Naive B cell (primary cell): ENCODE measurements at regions not wholly inside any gene's neighbourhood (a gene's known extent, or its start where the extent isn't known, plus 50 kb on each side); places are given as distances from the start of the nearest gene placed in this dataset.

ENCODE experiments used
- ATAC-seq, 2 donors: fragments of 150-1000 bp; cut with Tn5 transposase; 2 replicates each; pipeline ENCODE4 v1.10.0; 2021; ENCODE audit warnings: low read depth in 2 of 2, mild to moderate bottlenecking in 2 of 2, moderate library complexity in 2 of 2
- DNase-seq: peaks from one replicate; pipeline ENCODE4 v3.0.0; 2022
- H3K27ac Mint-ChIP-seq, 6 donors: one replicate each; pipeline ENCODE4 v1.8.0; 2020 to 2022; ENCODE audit warnings: mild to moderate bottlenecking in 6 of 6, mixed read lengths in 6 of 6, moderate library complexity in 5 of 6, inconsistent platforms in 2 of 6
- H3K27me3 Mint-ChIP-seq, 3 donors: one replicate each; pipeline ENCODE4 v1.8.0; 2021 to 2022; ENCODE audit warnings: mixed read lengths in 3 of 3, mild to moderate bottlenecking in 1 of 3
- H3K36me3 Mint-ChIP-seq, 2 donors: one replicate each; pipeline ENCODE4 v1.8.0; 2020 to 2022; ENCODE audit warnings: mixed read lengths in 2 of 2, inconsistent platforms in 1 of 2, mild to moderate bottlenecking in 1 of 2
- H3K4me1 Mint-ChIP-seq, 3 donors: one replicate each; pipeline ENCODE4 v1.8.0; 2020 to 2022; ENCODE audit warnings: mixed read lengths in 3 of 3, inconsistent platforms in 1 of 3, mild to moderate bottlenecking in 1 of 3, moderate library complexity in 1 of 3
- H3K4me3 Mint-ChIP-seq, 8 donors: one replicate each; pipeline ENCODE4 v1.8.0; 2020 to 2022; ENCODE audit warnings: mild to moderate bottlenecking in 8 of 8, mixed read lengths in 8 of 8, moderate library complexity in 8 of 8, inconsistent platforms in 2 of 8
- H3K9me3 Mint-ChIP-seq, 7 donors: one replicate each; pipeline ENCODE4 v1.8.0; 2020 to 2022; ENCODE audit warnings: mixed read lengths in 7 of 7, mild to moderate bottlenecking in 5 of 7, inconsistent platforms in 2 of 7, moderate library complexity in 1 of 7

DNA sequence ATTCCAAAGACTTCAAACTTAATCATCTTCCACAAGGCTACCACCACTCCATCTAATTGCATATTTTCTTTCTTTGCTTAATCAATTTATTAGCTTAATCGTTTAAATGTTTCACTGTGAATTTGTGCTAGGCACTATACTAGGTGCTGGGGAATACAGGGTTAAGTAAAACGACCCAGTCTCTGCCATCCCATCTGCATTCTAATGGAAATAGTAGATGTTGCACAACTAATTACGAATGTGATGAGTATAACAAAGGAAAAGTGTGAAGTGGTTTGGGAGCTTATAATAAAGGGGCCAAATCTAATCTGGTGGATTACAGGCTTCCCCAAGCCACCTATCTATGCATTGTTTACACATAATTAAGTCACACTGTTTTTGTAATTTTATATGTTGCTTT lies 147.1 kb downstream of the FAM181B start:
- Mint-ChIP-seq H3K27ac (no peak overlapping the region), H3K9me3 (peaks cover 2 to 14% (median 6%) of the 10 kb centered on the region in 7 donors), H3K27me3 (no peaks in the 10 kb centered on the region), H3K4me1 (no peaks in the 10 kb centered on the region), H3K4me3 (no peak overlapping the region), H3K36me3 (no peaks in the 10 kb centered on the region)
- DNase-seq = no peak
- ATAC-seq = no peak

DNA sequence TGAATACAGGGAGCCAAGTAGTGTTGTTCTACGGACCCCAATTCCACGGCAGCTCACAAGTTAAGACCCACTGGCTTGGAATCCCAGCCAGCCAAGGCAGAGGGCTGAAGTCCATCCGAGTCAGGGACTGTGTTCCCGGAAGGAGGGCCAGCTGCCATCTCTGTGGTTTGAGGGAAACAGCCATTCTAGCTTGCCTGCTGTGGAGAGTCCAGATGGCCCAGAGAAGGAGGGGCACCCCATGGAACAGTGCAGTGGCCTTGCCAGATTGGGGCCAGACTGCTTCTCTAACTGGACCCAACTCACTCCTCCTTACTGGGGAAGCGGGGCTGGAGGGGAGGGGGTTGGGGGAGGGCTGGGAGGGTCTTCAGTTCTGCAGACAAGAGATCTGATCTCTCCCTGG lies 156.4 kb downstream of the FAM181B start:
- ATAC-seq (no peak), DNase-seq (no peak)
- peaks cover 0 to 5% (median 0%) of the 10 kb centered on the region in 7 donors for H3K9me3 Mint-ChIP-seq
- no peak overlapping the region for H3K27ac Mint-ChIP-seq
- no peaks in the 10 kb centered on the region for H3K36me3 Mint-ChIP-seq
- no peak overlapping the region for H3K4me3 Mint-ChIP-seq
- peaks cover 12 to 23% (median 13%) of the 10 kb centered on the region in 3 donors for H3K27me3 Mint-ChIP-seq
- no peaks in the 10 kb centered on the region for H3K4me1 Mint-ChIP-seq

DNA sequence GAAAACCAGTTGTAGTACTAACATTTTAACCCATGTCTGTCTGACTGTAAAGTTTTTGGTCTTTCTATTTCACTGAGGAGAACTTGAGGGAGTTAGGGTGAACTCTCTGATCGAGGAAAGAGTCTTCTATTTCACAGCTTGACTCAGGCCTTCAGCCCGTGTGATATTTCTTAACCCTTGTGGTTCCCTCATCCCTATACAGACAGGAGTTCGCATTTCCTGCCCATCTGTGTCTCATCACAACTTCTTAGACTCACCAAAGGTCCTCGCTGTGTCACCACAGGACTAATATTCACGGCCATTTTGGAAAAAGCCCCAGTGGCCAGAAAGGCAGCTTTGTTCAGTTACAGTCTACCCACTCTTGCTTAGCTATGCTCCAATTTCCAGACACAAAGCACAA lies 172.8 kb downstream of the FAM181B start:
- no peak for ATAC-seq

DNA sequence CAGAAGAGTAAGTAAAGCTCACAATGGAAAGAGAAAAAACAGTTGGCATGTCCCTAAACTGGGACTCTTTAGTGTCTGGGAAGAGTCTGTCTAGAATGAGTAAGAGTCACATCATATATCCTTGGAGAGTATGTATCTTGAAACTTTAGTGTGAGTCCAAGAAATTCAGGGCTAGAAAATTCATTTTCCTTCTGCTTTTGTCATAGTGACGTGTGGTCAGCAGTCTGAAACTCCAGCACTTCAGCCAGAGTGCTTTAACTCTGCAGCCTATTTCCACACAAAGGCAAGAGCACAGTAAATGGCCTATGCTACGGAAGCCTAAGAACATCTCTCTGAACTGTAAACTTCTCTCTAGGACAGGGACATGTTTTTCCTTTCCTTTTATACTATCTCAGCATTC lies 174.1 kb downstream of the FAM181B start:
- peaks cover 0 to 4% (median 0%) of the 10 kb centered on the region in 7 donors for H3K9me3 Mint-ChIP-seq
- peaks cover 0 to 5% of the 10 kb centered on the region in 2 donors for H3K36me3 Mint-ChIP-seq
- no peak for DNase-seq
- H3K4me3 Mint-ChIP-seq = peak overlapping the region in 4 of 8 donors; percentile 17 to 75 (median 33)
- H3K27me3 Mint-ChIP-seq = no peaks in the 10 kb centered on the region
- peaks cover 38 to 54% (median 41%) of the 10 kb centered on the region in 3 donors for H3K4me1 Mint-ChIP-seq
- ATAC-seq = no peak
- peak overlapping the region in 1 of 6 donors; percentile 52 for H3K27ac Mint-ChIP-seq

More for the DNA sequence above, 172.8 kb downstream of the FAM181B start:
- H3K9me3 Mint-ChIP-seq = peaks cover 0 to 4% (median 0%) of the 10 kb centered on the region in 7 donors
- H3K27me3 Mint-ChIP-seq = peaks cover 0 to 1% (median 0%) of the 10 kb centered on the region in 3 donors
- peaks cover 0 to 5% of the 10 kb centered on the region in 2 donors for H3K36me3 Mint-ChIP-seq
- H3K4me3 Mint-ChIP-seq = no peak overlapping the region
- DNase-seq = no peak
- H3K4me1 Mint-ChIP-seq = peaks cover 40 to 52% (median 41%) of the 10 kb centered on the region in 3 donors
- no peak overlapping the region for H3K27ac Mint-ChIP-seq

- no peaks in the 10 kb centered on the region for H3K27me3 Mint-ChIP-seq
- H3K4me3 Mint-ChIP-seq = peak overlapping the region in 7 of 8 donors; percentile 13 to 68 (median 54)
- ATAC-seq (peak; percentile 98 to 99), DNase-seq (peak; percentile 72)
- peaks cover 0 to 4% (median 0%) of the 10 kb centered on the region in 7 donors for H3K9me3 Mint-ChIP-seq
- H3K36me3 Mint-ChIP-seq = peaks cover 0 to 5% of the 10 kb centered on the region in 2 donors
- H3K27ac Mint-ChIP-seq = peak overlapping the region in 4 of 6 donors; percentile 1 to 47 (median 34)
- peaks cover 38 to 54% (median 41%) of the 10 kb centered on the region in 3 donors for H3K4me1 Mint-ChIP-seq
Observed at GRCh38 chr11:82557274-82557673, 176.4 kb downstream of the FAM181B start.

- no peak for DNase-seq
- H3K27me3 Mint-ChIP-seq = no peaks in the 10 kb centered on the region
- H3K4me1 Mint-ChIP-seq = peaks cover 38 to 53% (median 41%) of the 10 kb centered on the region in 3 donors
- H3K4me3 Mint-ChIP-seq = peak overlapping the region in 3 of 8 donors; percentile 11 to 22 (median 16)
- H3K9me3 Mint-ChIP-seq = peaks cover 0 to 4% (median 0%) of the 10 kb centered on the region in 7 donors
- peaks cover 0 to 2% of the 10 kb centered on the region in 2 donors for H3K36me3 Mint-ChIP-seq
- peak overlapping the region in 2 of 6 donors; percentile 7 to 80 for H3K27ac Mint-ChIP-seq
- ATAC-seq = no peak
Observed at GRCh38 chr11:82556210-82556609, 177.5 kb downstream of the FAM181B start.

- DNase-seq = no peak
- Mint-ChIP-seq H3K4me3 (peak overlapping the region in 1 of 8 donors; percentile 3), H3K4me1 (peaks cover 7 to 18% (median 9%) of the 10 kb centered on the region in 3 donors), H3K9me3 (peaks cover 3 to 17% (median 6%) of the 10 kb centered on the region in 7 donors), H3K27me3 (peaks cover 3 to 12% (median 5%) of the 10 kb centered on the region in 3 donors), H3K27ac (peak overlapping the region in 1 of 6 donors; percentile 88), H3K36me3 (no peaks in the 10 kb centered on the region)
- ATAC-seq = no peak
Observed at GRCh38 chr11:82546661-82547557, 186.8 kb downstream of the FAM181B start.

- Mint-ChIP-seq H3K4me3 (no peak overlapping the region), H3K9me3 (peaks cover 0 to 3% (median 0%) of the 10 kb centered on the region in 7 donors), H3K36me3 (no peaks in the 10 kb centered on the region), H3K27me3 (peaks cover 4 to 9% (median 5%) of the 10 kb centered on the region in 3 donors), H3K27ac (no peak overlapping the region), H3K4me1 (peaks cover 0 to 8% (median 0%) of the 10 kb centered on the region in 3 donors)
- DNase-seq = peak; percentile 20
- ATAC-seq = peak; percentile 75 to 79
Observed at GRCh38 chr11:82539669-82540068, 194.0 kb downstream of the FAM181B start.

- no peaks in the 10 kb centered on the region for H3K36me3 Mint-ChIP-seq
- peaks cover 0 to 8% (median 0%) of the 10 kb centered on the region in 3 donors for H3K4me1 Mint-ChIP-seq
- H3K27me3 Mint-ChIP-seq = peaks cover 0 to 12% (median 0%) of the 10 kb centered on the region in 3 donors
- DNase-seq (no peak), ATAC-seq (no peak)
- no peak overlapping the region for H3K27ac Mint-ChIP-seq
- H3K4me3 Mint-ChIP-seq = no peak overlapping the region
- H3K9me3 Mint-ChIP-seq = peaks cover 0 to 3% (median 0%) of the 10 kb centered on the region in 7 donors
Observed at GRCh38 chr11:82536706-82537105, 197.0 kb downstream of the FAM181B start.

- Mint-ChIP-seq H3K9me3 (peaks cover 0 to 9% (median 2%) of the 10 kb centered on the region in 7 donors), H3K4me1 (no peaks in the 10 kb centered on the region), H3K27ac (no peak overlapping the region), H3K36me3 (no peaks in the 10 kb centered on the region), H3K27me3 (peaks cover 0 to 17% (median under 1%) of the 10 kb centered on the region in 3 donors), H3K4me3 (no peak overlapping the region)
- DNase-seq (no peak), ATAC-seq (no peak)
Observed at GRCh38 chr11:82533628-82534327, 199.9 kb downstream of the FAM181B start.

GRCh38 chr11:82529936-82530335 lies 203.7 kb downstream of the FAM181B start:
- H3K9me3 Mint-ChIP-seq = peaks cover 0 to 9% (median 2%) of the 10 kb centered on the region in 7 donors
- no peaks in the 10 kb centered on the region for H3K4me1 Mint-ChIP-seq
- H3K27me3 Mint-ChIP-seq = peaks cover 10 to 29% (median 28%) of the 10 kb centered on the region in 3 donors
- no peaks in the 10 kb centered on the region for H3K36me3 Mint-ChIP-seq
- no peak for DNase-seq
- H3K4me3 Mint-ChIP-seq = no peak overlapping the region
- no peak overlapping the region for H3K27ac Mint-ChIP-seq
- ATAC-seq = no peak

DNA sequence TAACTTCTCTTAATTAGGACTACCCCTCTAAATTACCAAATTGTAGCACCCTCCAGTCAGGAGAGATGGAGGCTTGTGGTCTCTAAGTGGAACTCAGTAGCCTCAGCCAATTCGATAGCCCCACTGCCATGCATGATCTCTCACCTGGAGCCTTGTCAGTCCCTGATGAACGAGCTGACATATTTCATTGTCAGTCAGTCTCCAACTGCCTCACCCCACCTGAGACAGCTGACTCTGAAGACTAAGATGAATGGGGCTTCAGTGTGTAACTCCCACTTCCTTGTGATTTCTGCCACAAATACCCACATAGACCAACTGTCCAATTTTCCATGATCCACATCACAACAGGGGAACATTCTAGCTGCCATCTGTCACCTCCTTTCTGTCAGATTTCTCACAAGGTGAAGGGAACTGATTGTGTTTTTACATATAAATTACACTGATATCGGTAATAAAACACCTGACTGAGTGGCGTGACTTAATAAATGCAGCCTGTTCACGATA lies 206.5 kb downstream of the FAM181B start:
- no peak overlapping the region for H3K4me3 Mint-ChIP-seq
- no peaks in the 10 kb centered on the region for H3K4me1 Mint-ChIP-seq
- ATAC-seq (no peak), DNase-seq (no peak)
- no peaks in the 10 kb centered on the region for H3K36me3 Mint-ChIP-seq
- H3K27me3 Mint-ChIP-seq = peaks cover 14 to 36% (median 28%) of the 10 kb centered on the region in 3 donors
- peaks cover 0 to 9% (median 2%) of the 10 kb centered on the region in 7 donors for H3K9me3 Mint-ChIP-seq
- H3K27ac Mint-ChIP-seq = no peak overlapping the region

GRCh38 chr11:82523141-82523540 lies 210.5 kb downstream of the FAM181B start:
- ATAC-seq (no peak), DNase-seq (no peak)
- H3K4me1 Mint-ChIP-seq = peaks cover 4 to 7% (median 5%) of the 10 kb centered on the region in 3 donors
- H3K36me3 Mint-ChIP-seq = no peaks in the 10 kb centered on the region
- H3K27me3 Mint-ChIP-seq = peaks cover 17 to 43% (median 22%) of the 10 kb centered on the region in 3 donors
- no peak overlapping the region for H3K27ac Mint-ChIP-seq
- peaks cover 0 to 12% (median 3%) of the 10 kb centered on the region in 7 donors for H3K9me3 Mint-ChIP-seq
- no peak overlapping the region for H3K4me3 Mint-ChIP-seq
